H1 (cell line): ENCODE measurements at regions not wholly inside any gene's neighbourhood (a gene's known extent, or its start where the extent isn't known, plus 50 kb on each side); places are given as distances from the start of the nearest gene placed in this dataset.

Source experiments
- CTCF ChIA-PET: fragments of 300-600 bp; sonication (Branson Sonifier 250); formaldehyde crosslinking; loops from one replicate; lab custom pipeline; 2021; ENCODE audit not compliant: partially characterized antibody; lab: Charles Lee
- POLR2A ChIA-PET: fragments of 300-600 bp; sonication (Branson Sonifier 250); formaldehyde crosslinking; loops from one replicate; lab custom pipeline; 2021; ENCODE audit warnings: inconsistent platforms; ENCODE audit not compliant: partially characterized antibody; lab: Charles Lee
- DNase-seq, 2 experiments: peaks; one replicate each; pipeline versions ENCODE4 v3.0.0 to v3.0.0-alpha.2; 2010 to 2022; ENCODE audit warnings: low spot score in 2 of 2, low read depth in 1 of 2, mixed read lengths in 1 of 2
- FAIRE-seq: peaks from 2 replicates; lab custom pipeline; 2011; peaks lifted over from hg19 to GRCh38; lab: Jason Lieb, UNC
- H2AFZ ChIP-seq: 2 replicates; pipeline ENCODE4 v1.8.1; 2012; ENCODE audit warnings: low read length, inconsistent platforms
- H2AK5ac ChIP-seq: 2 replicates; pipeline ENCODE4 v1.6.1; 2013; ENCODE audit warnings: low read depth, low read length
- H2BK120ac ChIP-seq: replicated peaks from 2 replicates; pipeline ENCODE3; 2013; ENCODE audit warnings: low read depth, low read length, inconsistent platforms
- H2BK12ac ChIP-seq: 2 replicates; pipeline ENCODE4 v1.6.1; 2013; ENCODE audit warnings: low read depth, low read length
- H2BK15ac ChIP-seq: 2 replicates; pipeline ENCODE4 v1.6.1; 2013; ENCODE audit warnings: low read length
- H2BK20ac ChIP-seq: 2 replicates; pipeline ENCODE4 v1.6.1; 2013; ENCODE audit warnings: low read length
- H2BK5ac ChIP-seq: 2 replicates; pipeline ENCODE4 v1.6.1; 2013; ENCODE audit warnings: low read depth, low read length
- H3K14ac ChIP-seq: 2 replicates; pipeline ENCODE4 v1.6.1; 2013; ENCODE audit warnings: inconsistent platforms; ENCODE audit not compliant: insufficient read length
- H3K18ac ChIP-seq: 2 replicates; pipeline ENCODE4 v1.6.1; 2013; ENCODE audit warnings: low read length; ENCODE audit errors: extremely low read depth
- H3K23ac ChIP-seq: 2 replicates; pipeline ENCODE4 v1.6.1; 2013; ENCODE audit warnings: inconsistent platforms; ENCODE audit not compliant: insufficient read length
- H3K23me2 ChIP-seq: 2 replicates; pipeline ENCODE4 v1.6.1; 2013; ENCODE audit warnings: low read depth, low read length
- H3K27ac ChIP-seq: 2 replicates; pipeline ENCODE4 v1.6.1; 2011; ENCODE audit warnings: low read depth, low read length, inconsistent platforms
- H3K27me3 ChIP-seq, 4 experiments: replicated peaks in 1 of 4; 1 replicate in 1 of 4; 2 replicates in 3 of 4; pipeline versions ENCODE4 v1.6.1 to v1.8.1; 2011 to 2013; ENCODE audit warnings: low read length in 3 of 4, mild to moderate bottlenecking in 3 of 4, inconsistent platforms in 2 of 4, mixed read lengths in 2 of 4, moderate library complexity in 1 of 4; ENCODE audit not compliant: control insufficient read depth in 3 of 4, insufficient read depth in 3 of 4; ENCODE audit errors: extremely low read depth in 1 of 4
- H3K36me3 ChIP-seq, 4 experiments: 2 replicates each; pipeline versions ENCODE4 v1.6.1 to v1.8.1; 2011 to 2013; ENCODE audit warnings: mild to moderate bottlenecking in 4 of 4, low read length in 3 of 4, moderate library complexity in 2 of 4, control low read depth in 1 of 4, inconsistent platforms in 1 of 4; ENCODE audit not compliant: insufficient read depth in 4 of 4, control insufficient read depth in 2 of 4
- H3K4ac ChIP-seq: replicated peaks from 2 replicates; pipeline ENCODE3; 2013; ENCODE audit warnings: low read length, low read depth, mixed read lengths, inconsistent platforms; ENCODE audit not compliant: insufficient read length
- H3K4me1 ChIP-seq, 4 experiments: replicated peaks in 1 of 4; 1 replicate in 1 of 4; 2 replicates in 3 of 4; pipeline versions ENCODE4 v1.6.1 to v1.8.1; 2011 to 2013; ENCODE audit warnings: low read length in 3 of 4, inconsistent platforms in 2 of 4, mixed read lengths in 1 of 4; ENCODE audit not compliant: insufficient read depth in 4 of 4, control insufficient read depth in 3 of 4
- H3K4me2 ChIP-seq, 2 experiments: 2 replicates each; pipeline versions ENCODE4 v1.6.1 to v1.8.1; 2011 to 2013; ENCODE audit warnings: low read depth in 2 of 2, low read length in 2 of 2, control low read depth in 1 of 2, inconsistent platforms in 1 of 2, mild to moderate bottlenecking in 1 of 2; ENCODE audit not compliant: insufficient read depth in 1 of 2
- H3K4me3 ChIP-seq, 4 experiments: fragments of 200-600, 300-600 bp in 1 of 4; sonication (generic), shearing (Covaris generic), sonication (Bioruptor Twin) in 1 of 4; 2 replicates each; pipeline versions ENCODE4 v1.5.1 to v1.8.1; 2011 to 2016; ENCODE audit warnings: low read length in 4 of 4, low read depth in 3 of 4, control low read depth in 2 of 4, inconsistent platforms in 2 of 4, mild to moderate bottlenecking in 2 of 4, mixed read lengths in 1 of 4, moderate library complexity in 1 of 4; ENCODE audit not compliant: insufficient read depth in 2 of 4; ENCODE audit errors: extremely low read depth in 1 of 4
- H3K56ac ChIP-seq: replicated peaks from 2 replicates; pipeline ENCODE3; 2013; ENCODE audit warnings: low read depth, mild to moderate bottlenecking, mixed read lengths, low read length, inconsistent platforms; ENCODE audit not compliant: insufficient read length
- H3K79me1 ChIP-seq: 2 replicates; pipeline ENCODE4 v1.6.1; 2013; ENCODE audit warnings: low read depth, low read length, control low read depth
- H3K79me2 ChIP-seq, 2 experiments: 2 replicates each; pipeline versions ENCODE4 v1.6.1 to v1.8.1; 2012 to 2013; ENCODE audit warnings: low read length in 2 of 2, mild to moderate bottlenecking in 2 of 2, inconsistent platforms in 1 of 2; ENCODE audit not compliant: insufficient read depth in 2 of 2, control insufficient read depth in 1 of 2
- H3K9ac ChIP-seq, 4 experiments: replicated peaks in 1 of 4; 1 replicate in 1 of 4; 2 replicates in 3 of 4; pipeline versions ENCODE4 v1.6.1 to v1.8.1; 2011 to 2013; ENCODE audit warnings: low read depth in 3 of 4, low read length in 3 of 4, control low read depth in 2 of 4, mild to moderate bottlenecking in 2 of 4, moderate library complexity in 2 of 4, inconsistent platforms in 1 of 4; ENCODE audit errors: extremely low read depth in 1 of 4
- H3K9me3 ChIP-seq, 2 experiments: 2 replicates each; pipeline versions ENCODE4 v1.6.1 to v1.8.1; 2012 to 2013; ENCODE audit warnings: mild to moderate bottlenecking in 2 of 2, moderate library complexity in 2 of 2, control low read depth in 1 of 2, inconsistent platforms in 1 of 2, low read depth in 1 of 2, low read length in 1 of 2, mixed read lengths in 1 of 2; ENCODE audit not compliant: insufficient read depth in 2 of 2
- H4K20me1 ChIP-seq, 2 experiments: replicated peaks in 1 of 2; 2 replicates each; pipeline versions ENCODE3 to v1.8.1; 2011 to 2013; ENCODE audit warnings: inconsistent platforms in 2 of 2, low read length in 2 of 2, mild to moderate bottlenecking in 1 of 2; ENCODE audit not compliant: insufficient read depth in 2 of 2, control insufficient read depth in 1 of 2
- H4K5ac ChIP-seq: 2 replicates; pipeline ENCODE4 v1.6.1; 2013; ENCODE audit warnings: low read length, low read depth, mixed read lengths, inconsistent platforms; ENCODE audit not compliant: insufficient read length
- H4K8ac ChIP-seq: 2 replicates; pipeline ENCODE4 v1.8.0; 2013; ENCODE audit warnings: mild to moderate bottlenecking, moderate library complexity, low read length, inconsistent platforms; ENCODE audit not compliant: insufficient read depth; ENCODE audit errors: extremely low read depth
- H4K91ac ChIP-seq: replicated peaks from 2 replicates; pipeline ENCODE3; 2013; ENCODE audit warnings: low read length, mixed read lengths, inconsistent platforms; ENCODE audit not compliant: insufficient read length
- CEBPB ChIP-seq: IDR thresholded peaks from 2 replicates; pipeline ENCODE4 v1.6.1; 2012; ENCODE audit warnings: low read depth, low read length
- FOSL1 ChIP-seq: IDR thresholded peaks from 2 replicates; pipeline ENCODE4 v1.6.1; 2011; ENCODE audit warnings: mild to moderate bottlenecking, low read depth, low read length, moderate library complexity; ENCODE audit not compliant: insufficient read depth
- JUND ChIP-seq: IDR thresholded peaks from 2 replicates; pipeline ENCODE4 v1.6.1; 2011; ENCODE audit warnings: mild to moderate bottlenecking, improper control_type of control experiment, low read length
- POU5F1 ChIP-seq: IDR thresholded peaks from 2 replicates; pipeline ENCODE4 v1.6.1; 2011; ENCODE audit warnings: low read depth, mild to moderate bottlenecking, low read length, moderate library complexity
- RAD21 ChIP-seq, 2 experiments: IDR thresholded peaks in 1 of 2; conservative IDR thresholded peaks in 1 of 2; 2 replicates each; pipeline ENCODE4 v1.6.1; 2011; ENCODE audit warnings: low read depth in 2 of 2, low read length in 2 of 2, improper control_type of control experiment in 1 of 2, inconsistent platforms in 1 of 2, mild to moderate bottlenecking in 1 of 2, moderate library complexity in 1 of 2
- RFX5 ChIP-seq: IDR thresholded peaks from 2 replicates; pipeline ENCODE4 v1.6.1; 2011; ENCODE audit warnings: low read depth, low read length, improper control_type of control experiment, borderline replicate concordance
- SAP30 ChIP-seq: fragments of 300-600 bp; sonication (generic); IDR thresholded peaks from 2 replicates; pipeline ENCODE4 v1.7.1; 2012; ENCODE audit warnings: low read length, moderate library complexity, mild to moderate bottlenecking, inconsistent platforms; ENCODE audit not compliant: insufficient read depth, insufficient replicate concordance
- SRF ChIP-seq: IDR thresholded peaks from 2 replicates; pipeline ENCODE4 v1.6.1; 2011; ENCODE audit warnings: mild to moderate bottlenecking, low read depth, low read length, moderate library complexity
- WGBS, 2 experiments: shearing (Covaris generic) in 1 of 2; methylation state at CpG; one replicate each; pipeline versions ENCODE4 v1.1.6 to v1.1.7; 2013 to 2015; ENCODE audit warnings: low lambda C conversion rate in 2 of 2, mixed read lengths in 2 of 2, inconsistent platforms in 1 of 2, low coverage in 1 of 2, missing lambda C conversion rate in 1 of 2; ENCODE audit not compliant: insufficient replicate concordance in 2 of 2, insufficient coverage in 1 of 2, insufficient read length in 1 of 2; ENCODE audit errors: extremely low coverage in 1 of 2, missing lambda C conversion rate in 1 of 2; 5-methylcytosine and 5-hydroxymethylcytosine counted together

DNA sequence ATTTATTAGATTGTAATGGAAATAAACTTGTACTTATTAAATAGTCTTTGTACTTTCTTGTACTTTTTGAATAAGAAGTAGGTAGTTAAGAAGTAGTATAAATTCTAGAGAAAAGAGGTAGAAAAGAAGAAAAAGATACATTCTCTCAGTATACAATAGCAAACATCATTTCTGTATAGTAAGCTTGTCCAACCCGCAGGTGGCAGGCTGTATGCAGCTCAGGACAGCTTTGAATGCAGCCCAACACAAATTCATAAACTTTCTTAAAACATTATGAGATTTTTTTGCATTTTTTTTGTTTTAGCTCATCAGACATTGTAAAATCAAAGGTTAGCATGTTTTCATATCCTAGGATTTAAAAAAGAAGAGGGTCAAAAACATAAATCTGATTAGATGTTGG, 441.6 kb downstream of the DTHD1 start:
- Histone ChIP-seq H3K4me3 (no peak overlapping the region), H2BK20ac (no peak overlapping the region), H4K5ac (no peak overlapping the region), H3K79me2 (no peaks in the 10 kb centered on the region), H2BK120ac (no peak overlapping the region), H3K4ac (no peak overlapping the region), H2AK5ac (no peak overlapping the region), H3K23me2 (no peaks in the 10 kb centered on the region), H2AFZ (no peak overlapping the region), H3K79me1 (no peaks in the 10 kb centered on the region), H3K18ac (no peak overlapping the region), H3K23ac (no peak overlapping the region), H2BK5ac (no peak overlapping the region), H3K27me3 (no peaks in the 10 kb centered on the region), H4K8ac (no peak overlapping the region), H3K4me2 (no peak overlapping the region), H2BK15ac (no peak overlapping the region), H3K9me3 (no peaks in the 10 kb centered on the region), H3K4me1 (no peaks in the 10 kb centered on the region), H4K91ac (no peak overlapping the region), H3K14ac (no peak overlapping the region), H2BK12ac (no peak overlapping the region), H3K27ac (no peak overlapping the region), H3K9ac (no peak overlapping the region), H4K20me1 (no peaks in the 10 kb centered on the region), H3K56ac (no peak overlapping the region), H3K36me3 (no peaks in the 10 kb centered on the region)
- CTCF ChIA-PET, result interaction anchor here (0.6 to 1.5 kb wide), 5 partner anchors 10 to 658 kb away, joined by 3 to 4 read pairs (median 3); no protein-coding TSS in a partner anchor
- FAIRE-seq, result no peak
- 75% methylated on average over 1 of the region's 1 CpG; no CpG with 5 or more reads in 1 of the 2 experiments for WGBS, 2 experiments
- POLR2A ChIA-PET, result no interaction called here
- DNase-seq, result no peak
- TF ChIP-seq RAD21 (IDR thresholded peaks at IDR 0.05 in 1 of 2, conservative IDR thresholded peaks at IDR 0.05 in 1 of 2; ENCODE audit: low read depth in 2 of 2, low read length in 2 of 2) (0 out of 4 replicates have a peak, but pooled peaks of 1 of the 2 experiments have one; percentile 18), FOSL1 (no peak), RFX5 (no peak), POU5F1 (no peak), JUND (no peak), CEBPB (no peak), SRF (no peak), SAP30 (no peak)
